HCT116 (cell line): ENCODE measurements at regions not wholly inside any gene's neighbourhood (a gene's known extent, or its start where the extent isn't known, plus 50 kb on each side); places are given as distances from the start of the nearest gene placed in this dataset.

Source experiments
- ATAC-seq: fragments of 200-7000 bp; cut with Tn5 transposase; 2 replicates; pipeline ENCODE4 v1.9.1; 2020; ENCODE audit warnings: mild to moderate bottlenecking, moderate library complexity
- BruUV-seq: library from RNA; stranded (reverse); fragments of 400-500 nt; replicated peaks from 2 replicates; lab custom pipeline; 2021; lab: Mats Ljungman, UMichigan
- CTCF ChIA-PET: fragments of 300-600 bp; sonication (Branson Sonifier 250); formaldehyde crosslinking; loops from one replicate; lab custom pipeline; 2021; ENCODE audit warnings: antibody characterized with exemption; lab: Charles Lee
- POLR2A ChIA-PET: fragments of 300-600, 350-600 bp; sonication (Branson Sonifier 250); formaldehyde crosslinking; loops from one replicate; lab custom pipeline; 2021; ENCODE audit warnings: antibody characterized with exemption; lab: Charles Lee
- RAD21 ChIA-PET, 2 experiments: fragments of 300-600 bp; sonication (Branson Sonifier 250); formaldehyde crosslinking; loops; one replicate each; lab custom pipeline; 2023; ENCODE audit warnings: low total read pairs in 2 of 2; ENCODE audit not compliant: uncharacterized antibody in 2 of 2, unreplicated experiment in 2 of 2, low non-redundant PET in 1 of 2; lab: Charles Lee
- DNase-seq: peaks from one replicate; pipeline ENCODE4 v3.0.0-alpha.2; 2010; ENCODE audit warnings: low read depth, low spot score
- H2AFZ ChIP-seq: fragments of 200-600 bp; shearing (Covaris generic), sonication (generic); 2 replicates; pipeline ENCODE4 v1.6.1; 2017; ENCODE audit warnings: low read depth, mixed run types, mixed read lengths, antibody characterized with exemption, low read length; ENCODE audit not compliant: poor library complexity, severe bottlenecking
- H3K27ac ChIP-seq: 2 replicates; pipeline ENCODE4 v1.5.1; 2012; ENCODE audit warnings: low read depth, low read length
- H3K27me3 ChIP-seq: fragments of 200-600 bp; sonication (generic); 2 replicates; pipeline ENCODE4 v1.6.1; 2016; ENCODE audit warnings: mixed run types, low read length, mixed read lengths; ENCODE audit not compliant: insufficient read depth
- H3K36me3 ChIP-seq, 2 experiments: fragments of 200-500 bp in 1 of 2; fragments of 200-600 bp in 1 of 2; sonication (Bioruptor generic) in 1 of 2; sonication (generic) in 1 of 2; 2 replicates each; pipeline versions ENCODE4 v1.5.1 to v1.6.1; 2014 to 2016; ENCODE audit warnings: low read length in 2 of 2, inconsistent platforms in 1 of 2, mixed read lengths in 1 of 2, mixed run types in 1 of 2; ENCODE audit not compliant: insufficient read depth in 2 of 2, control insufficient read depth in 1 of 2
- H3K4me1 ChIP-seq, 2 experiments: fragments of 200-600 bp in 1 of 2; sonication (generic) in 1 of 2; 2 replicates each; pipeline versions ENCODE4 v1.5.1 to v1.6.1; 2012 to 2017; ENCODE audit warnings: low read length in 2 of 2, inconsistent platforms in 1 of 2, mild to moderate bottlenecking in 1 of 2, mixed read lengths in 1 of 2, mixed run types in 1 of 2, moderate library complexity in 1 of 2; ENCODE audit not compliant: insufficient read depth in 2 of 2, control insufficient read depth in 1 of 2
- H3K4me2 ChIP-seq: fragments of 200-600 bp; sonication (generic); 2 replicates; pipeline ENCODE4 v1.6.1; 2017; ENCODE audit warnings: mixed run types, low read length, mixed read lengths
- H3K4me3 ChIP-seq, 2 experiments: fragments of 200-600 bp in 1 of 2; sonication (generic) in 1 of 2; replicated peaks in 1 of 2; 2 replicates each; pipeline ENCODE4 v1.5.1; 2011 to 2016; ENCODE audit warnings: low read length in 2 of 2, control low read depth in 1 of 2, low read depth in 1 of 2, mild to moderate bottlenecking in 1 of 2, mixed read lengths in 1 of 2, mixed run types in 1 of 2
- H3K79me2 ChIP-seq: fragments of 200-600 bp; sonication (generic); 2 replicates; pipeline ENCODE4 v1.6.1; 2017; ENCODE audit warnings: mild to moderate bottlenecking, mixed run types, low read length, moderate library complexity, mixed read lengths; ENCODE audit not compliant: insufficient read depth
- H3K9ac ChIP-seq: fragments of 200-600 bp; sonication (generic); 2 replicates; pipeline ENCODE4 v1.6.1; 2016; ENCODE audit warnings: low read length, mixed read lengths
- H3K9me2 ChIP-seq: fragments of 200-600 bp; sonication (generic), shearing (Covaris generic); 2 replicates; pipeline ENCODE4 v1.6.1; 2017; ENCODE audit warnings: mixed run types, mild to moderate bottlenecking, moderate library complexity; ENCODE audit not compliant: insufficient read depth
- H3K9me3 ChIP-seq, 2 experiments: fragments of 200-500 bp in 1 of 2; fragments of 200-600 bp in 1 of 2; sonication (Bioruptor generic) in 1 of 2; sonication (generic) in 1 of 2; 2 replicates each; pipeline ENCODE4 v1.6.1; 2014 to 2017; ENCODE audit warnings: low read length in 2 of 2, mixed read lengths in 2 of 2, inconsistent platforms in 1 of 2, low read depth in 1 of 2, mild to moderate bottlenecking in 1 of 2, mixed run types in 1 of 2, moderate library complexity in 1 of 2; ENCODE audit not compliant: control insufficient read depth in 1 of 2, insufficient read depth in 1 of 2
- H4K20me1 ChIP-seq: fragments of 200-600 bp; sonication (generic), shearing (Covaris generic); 2 replicates; pipeline ENCODE4 v1.6.1; 2017; ENCODE audit warnings: mixed run types, mild to moderate bottlenecking, moderate library complexity; ENCODE audit not compliant: insufficient read depth
- EZH2 ChIP-seq: fragments of 200-600 bp; sonication (generic); IDR thresholded peaks from 2 replicates; pipeline ENCODE4 v1.6.1; 2017; ENCODE audit warnings: antibody characterized with exemption, mixed run types
- EZH2phosphoT487 ChIP-seq: fragments of 200-600 bp; IDR thresholded peaks from 2 replicates; pipeline ENCODE4 v1.6.1; 2018; ENCODE audit warnings: antibody characterized with exemption, borderline replicate concordance
- REST ChIP-seq: IDR thresholded peaks from 2 replicates; pipeline ENCODE4 v1.6.1; 2012; ENCODE audit warnings: low read depth
- SP1 ChIP-seq: IDR thresholded peaks from 2 replicates; pipeline ENCODE4 v1.6.1; 2012; ENCODE audit warnings: low read depth
- SRF ChIP-seq: IDR thresholded peaks from 2 replicates; pipeline ENCODE4 v1.6.1; 2012; ENCODE audit warnings: low read depth
- YY1 ChIP-seq: IDR thresholded peaks from 2 replicates; pipeline ENCODE4 v1.6.1; 2011; ENCODE audit warnings: low read length, low read depth, moderate library complexity, mild to moderate bottlenecking; ENCODE audit not compliant: insufficient replicate concordance; ENCODE audit errors: extremely low read depth
- intact Hi-C: fragments of 100-400 bp; cut with micrococcal nuclease; formaldehyde crosslinking; loops from 2 replicates; pipeline ENCODE4 v1.10.0; 2022

- no peak for TF ChIP-seq REST
Measured at GRCh38 chr2:83291083-83291482, 1168.0 kb downstream of the SUCLG1 start (continued).

- Histone ChIP-seq H4K20me1 (no peaks in the 10 kb centered on the region), H3K9me2 (no peaks in the 10 kb centered on the region), H3K9me3 (no peaks in the 10 kb centered on the region), H3K27me3 (no peaks in the 10 kb centered on the region), H3K27ac (no peak overlapping the region)
- CTCF ChIA-PET: no interaction called here
- TF ChIP-seq EZH2phosphoT487: no peak
- no peak for TF ChIP-seq EZH2
- no peak for TF ChIP-seq SRF
- no peak for TF ChIP-seq SP1
- TF ChIP-seq REST: no peak
- no peak for TF ChIP-seq YY1
- TF ChIP-seq, all 23 proteins: peak for 0
- ChIA-PET POLR2A (no interaction called here), RAD21 (no interaction called here)
- no peak for DNase-seq
- no peak overlapping the region for H2AFZ ChIP-seq
- no peaks in the 10 kb centered on the region for H3K4me1 ChIP-seq
- no peaks in the 10 kb centered on the region for H3K79me2 ChIP-seq
- no peak overlapping the region for H3K9ac ChIP-seq
- H3K4me2 ChIP-seq: no peak overlapping the region
- no TSS peak for BruUV-seq
- no peak overlapping the region for H3K4me3 ChIP-seq
- ATAC-seq: no peak
- no peaks in the 10 kb centered on the region for H3K36me3 ChIP-seq
- intact Hi-C loops: no loop called here
Measured at GRCh38 chr2:83282841-83283240, 1176.2 kb downstream of the SUCLG1 start.
